NCI-H1105 (cell line): ENCODE measurements at regions not wholly inside any gene's neighbourhood (a gene's known extent, or its start where the extent isn't known, plus 50 kb on each side); places are given as distances from the start of the nearest gene placed in this dataset.
"Not testable (repeated sequence)": the region's sequence is repeated elsewhere in the genome, so short reads cannot be mapped to it uniquely, and the experiment has no call there.

Experiments used
- DNase-seq: peaks from one replicate; lab custom pipeline; 2025; lab: John Stamatoyannopoulos, UW

DNA sequence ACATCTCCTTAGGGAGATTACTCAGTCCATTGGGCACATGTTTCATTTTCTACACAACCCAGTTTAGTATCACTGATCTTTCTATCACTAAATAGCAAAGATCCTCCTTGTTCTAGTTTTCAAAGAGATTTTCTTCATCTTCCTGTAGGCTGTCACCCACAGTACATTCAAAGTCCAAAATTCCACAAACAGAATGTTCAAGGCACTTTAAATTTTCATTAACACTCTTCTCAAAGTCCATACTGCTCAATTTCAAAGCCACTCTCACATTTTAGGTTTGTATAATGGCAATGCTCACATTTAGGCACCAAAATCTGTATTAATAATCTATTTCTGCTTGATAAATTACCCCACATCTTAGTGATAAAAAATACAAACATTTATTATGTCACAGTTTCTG lies 152.8 kb downstream of the FSIP2 start:
- no peak for DNase-seq

DNA sequence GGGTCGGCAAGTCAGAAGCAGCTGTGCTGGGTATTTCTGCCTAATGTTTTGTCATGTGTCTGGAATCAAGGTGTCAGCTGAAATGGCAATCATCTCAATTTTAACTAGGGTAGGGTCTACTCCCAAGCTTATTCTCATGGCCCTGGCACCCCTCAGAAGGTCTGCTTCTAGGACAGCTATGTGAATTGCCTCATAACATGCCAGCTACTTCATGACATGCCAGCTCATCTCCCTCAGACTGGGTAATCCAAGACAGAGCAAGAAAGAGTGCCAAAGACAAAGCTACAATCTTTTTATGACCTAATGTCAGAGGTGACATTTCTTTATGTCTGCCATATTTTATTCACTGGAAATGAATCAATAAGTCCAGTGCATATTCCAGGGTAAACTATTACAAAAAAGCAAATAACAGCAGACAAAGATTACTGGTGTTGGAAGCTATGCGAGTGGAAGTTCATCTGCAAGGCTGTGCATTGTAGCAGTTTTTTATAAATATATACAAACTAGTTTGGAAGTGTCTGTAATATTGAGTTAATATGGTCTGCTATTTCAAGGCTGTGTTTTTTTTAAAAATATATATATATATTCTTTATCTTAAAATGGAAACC lies 153.3 kb downstream of the FSIP2 start:
- DNase-seq: no peak

DNA sequence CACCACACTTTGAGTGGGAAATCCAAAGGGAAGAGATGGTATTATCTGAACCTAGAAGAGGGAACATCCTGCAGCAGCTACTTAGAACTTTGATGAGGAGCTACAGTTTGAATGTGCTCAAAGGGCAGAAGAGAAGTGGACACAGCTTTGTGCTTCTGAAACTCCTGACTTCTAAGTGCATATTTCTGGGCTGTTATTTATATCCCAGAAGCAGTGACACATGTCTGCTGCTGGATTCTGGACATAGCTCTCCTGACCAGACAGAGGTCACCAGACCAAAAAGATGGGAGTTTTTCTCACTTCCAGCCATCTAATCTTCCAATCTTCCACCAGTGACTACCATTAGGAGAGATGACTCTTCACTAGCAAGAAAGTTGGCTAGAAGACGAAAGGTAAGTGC lies 153.9 kb downstream of the FSIP2 start:
- DNase-seq: no peak

DNA sequence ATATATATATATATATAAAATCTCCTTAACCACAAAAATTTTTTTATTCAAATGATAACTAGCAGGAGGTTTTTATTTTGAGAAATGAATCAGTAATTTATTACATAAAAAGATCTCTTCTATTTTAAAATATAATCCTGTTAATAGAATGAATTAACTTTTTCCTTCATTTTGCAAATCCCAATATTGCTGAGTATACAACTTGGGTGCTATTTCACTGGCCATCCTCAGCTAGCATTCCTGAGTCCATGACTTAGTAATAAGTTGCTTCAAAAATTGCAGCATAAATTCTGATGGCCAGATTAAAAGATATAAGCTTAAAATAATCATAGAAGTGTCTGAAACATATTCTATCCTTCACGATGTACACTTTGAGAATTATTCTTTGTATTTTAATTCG lies 155.6 kb downstream of the FSIP2 start:
- DNase-seq: no peak

DNA sequence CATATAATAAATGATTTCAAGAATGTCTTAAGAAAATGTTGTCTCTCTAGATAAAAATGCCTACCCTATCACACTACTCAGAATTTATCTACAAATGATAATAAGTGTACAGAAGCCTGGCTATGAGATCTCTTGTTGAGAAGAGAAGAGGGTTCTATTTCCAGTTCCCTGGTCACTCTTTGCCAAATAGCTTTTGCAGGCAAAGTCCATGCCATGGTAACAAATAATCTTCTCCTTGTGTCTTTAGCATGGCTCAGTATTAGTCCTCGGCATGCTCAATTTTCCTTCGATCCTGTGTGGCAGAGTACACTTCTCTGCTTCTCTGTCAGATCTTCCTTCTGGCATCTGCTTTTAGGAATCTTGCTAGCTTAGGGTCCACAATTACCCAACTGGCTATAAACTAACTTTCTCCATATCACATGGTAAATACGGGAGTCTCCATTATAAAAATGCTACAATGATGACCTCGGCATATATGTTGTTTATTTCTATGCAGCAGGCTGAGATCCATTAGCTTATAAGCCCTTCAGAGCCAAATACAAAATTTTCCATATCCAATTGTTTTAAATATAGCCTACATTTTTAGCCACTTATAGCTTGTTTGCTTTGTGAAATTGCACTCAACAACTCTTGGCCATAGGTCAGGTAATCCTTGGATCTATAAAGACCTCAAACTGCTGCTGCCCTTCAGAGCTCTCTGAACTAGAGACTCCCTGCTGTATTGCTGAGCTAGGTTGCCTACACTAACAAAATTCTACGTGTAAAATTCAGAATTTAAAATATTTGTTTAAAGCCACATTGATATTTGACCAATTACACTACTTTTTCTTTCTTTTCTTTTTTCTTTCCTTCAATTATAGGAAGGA lies 157.5 kb downstream of the FSIP2 start:
- DNase-seq: no peak

DNA sequence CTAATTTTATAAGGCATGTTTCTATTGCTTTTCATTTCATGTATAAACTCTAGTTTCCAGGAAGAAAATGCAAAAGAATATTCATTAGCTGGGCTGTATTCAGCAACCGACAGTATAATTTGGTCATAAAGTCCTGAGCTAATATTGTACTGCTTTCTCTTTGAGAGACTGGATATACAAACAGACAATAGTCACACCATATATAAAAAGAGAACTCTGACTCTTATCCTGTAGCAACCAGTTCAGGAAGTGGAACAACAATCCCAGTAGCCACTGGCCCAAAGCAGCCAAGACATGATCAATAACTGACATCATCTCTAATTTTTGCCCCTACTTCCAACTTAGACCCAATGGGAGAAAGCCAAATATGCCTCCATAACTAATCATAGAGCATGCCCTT lies 160.8 kb downstream of the FSIP2 start:
- DNase-seq: no peak

DNA sequence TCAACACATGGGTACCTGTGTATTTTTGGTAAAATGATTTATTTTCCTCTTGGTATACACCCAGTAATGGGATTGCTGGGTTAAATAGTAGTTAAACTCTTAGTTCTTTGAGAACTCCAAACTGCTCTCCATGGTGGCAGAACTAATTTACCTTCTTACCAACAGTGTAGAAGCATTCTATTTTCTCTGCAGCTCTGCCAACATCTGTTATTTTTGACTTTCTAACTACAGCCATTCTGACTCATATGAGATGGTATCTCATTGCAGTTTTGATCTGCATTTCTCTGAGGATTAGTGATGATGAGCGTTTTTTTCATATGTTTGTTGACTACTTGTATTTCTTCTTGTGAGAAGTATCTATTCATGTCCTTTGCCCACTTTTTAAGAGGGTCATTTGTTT lies 180.6 kb downstream of the FSIP2 start:
- DNase-seq: no peak

DNA sequence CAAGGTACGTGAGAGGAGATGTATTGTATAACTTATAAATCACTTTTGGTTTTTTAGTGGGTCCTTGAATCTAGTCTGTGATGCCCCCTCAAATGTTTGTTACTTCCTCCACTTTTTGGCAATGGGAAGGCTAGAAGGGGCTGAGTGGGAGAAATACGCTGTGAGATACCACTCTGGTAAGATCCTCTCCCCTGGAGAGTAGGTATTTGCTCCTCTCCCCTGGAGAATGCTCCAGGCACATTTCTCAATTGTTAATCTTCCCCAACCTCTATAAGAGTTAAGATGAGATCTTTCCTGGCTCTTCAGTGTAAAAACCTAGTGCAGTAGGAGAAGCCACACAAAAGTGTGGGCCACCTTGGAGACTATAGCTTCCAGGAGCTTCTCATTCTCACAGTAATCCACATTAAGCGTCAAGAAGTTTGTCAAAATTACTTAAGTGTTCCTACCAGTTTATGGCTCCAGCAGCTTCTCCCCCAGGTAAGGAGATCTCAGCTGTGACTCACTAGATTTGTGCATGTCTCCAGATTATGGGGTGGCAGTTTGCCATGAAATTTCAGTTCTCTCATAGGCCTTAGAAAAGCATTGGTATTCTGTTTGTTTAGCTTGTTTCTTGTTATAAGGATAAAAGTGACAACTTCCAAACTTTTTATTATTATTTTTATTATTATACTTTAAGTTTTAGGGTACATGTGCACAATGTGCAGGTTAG lies 182.6 kb downstream of the FSIP2 start:
- no peak for DNase-seq

DNA sequence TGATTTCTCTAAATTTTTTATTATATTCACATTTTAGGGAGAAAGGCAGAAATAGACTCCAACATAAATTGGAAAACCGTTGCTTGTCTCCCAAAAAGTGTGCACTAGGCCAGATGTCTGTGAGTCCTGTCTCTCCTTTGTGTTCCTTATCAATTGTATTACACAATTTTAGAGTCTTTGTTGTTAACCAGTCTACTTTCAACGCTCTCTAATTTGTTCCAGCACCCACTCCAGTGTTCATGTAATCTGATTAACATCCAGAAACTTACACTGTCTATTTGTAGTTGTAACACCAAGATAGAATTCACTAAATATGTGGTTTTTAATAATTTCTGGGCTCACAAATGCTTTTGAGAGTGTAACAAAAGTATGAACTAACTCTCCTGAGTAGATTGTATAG lies 195.6 kb downstream of the FSIP2 start:
- no peak for DNase-seq

DNA sequence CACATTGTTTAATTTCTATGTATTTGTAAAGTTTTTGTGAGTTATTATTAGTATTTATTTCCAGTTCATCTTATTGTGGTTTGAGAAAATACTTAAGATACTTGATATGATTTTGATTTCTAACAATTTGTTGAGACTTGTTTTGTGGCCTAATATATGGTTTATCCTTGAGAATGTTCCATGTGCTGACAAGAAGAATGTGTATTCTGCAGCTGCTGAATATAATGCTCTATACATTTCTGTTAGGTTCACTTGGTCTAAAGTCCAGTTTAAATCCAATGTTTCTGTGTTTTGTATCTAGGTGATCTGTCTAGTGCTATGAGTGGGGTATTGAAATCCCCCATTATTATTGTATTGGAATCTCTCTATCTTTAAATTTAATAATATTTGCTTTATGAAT lies 201.3 kb downstream of the FSIP2 start:
- no peak for DNase-seq

DNA sequence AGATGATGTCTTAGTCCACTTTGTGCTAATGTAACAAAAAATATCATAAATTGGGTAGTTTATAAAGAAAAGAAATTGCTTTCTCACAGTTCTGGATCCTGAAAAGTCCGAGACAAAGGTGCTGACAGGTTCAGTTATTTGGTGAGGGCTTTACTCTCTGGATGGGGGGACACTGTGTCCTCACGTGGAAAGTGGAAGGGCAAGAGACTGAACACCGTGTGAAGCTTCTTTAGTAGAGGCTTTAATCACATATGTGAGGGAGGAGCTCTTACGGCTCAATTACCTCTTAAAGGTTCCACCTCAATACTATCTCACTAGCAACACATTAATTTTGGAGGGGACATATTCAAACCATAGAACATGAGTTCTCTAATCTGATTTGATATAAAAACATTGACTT lies 204.3 kb downstream of the FSIP2 start:
- no peak for DNase-seq

DNA sequence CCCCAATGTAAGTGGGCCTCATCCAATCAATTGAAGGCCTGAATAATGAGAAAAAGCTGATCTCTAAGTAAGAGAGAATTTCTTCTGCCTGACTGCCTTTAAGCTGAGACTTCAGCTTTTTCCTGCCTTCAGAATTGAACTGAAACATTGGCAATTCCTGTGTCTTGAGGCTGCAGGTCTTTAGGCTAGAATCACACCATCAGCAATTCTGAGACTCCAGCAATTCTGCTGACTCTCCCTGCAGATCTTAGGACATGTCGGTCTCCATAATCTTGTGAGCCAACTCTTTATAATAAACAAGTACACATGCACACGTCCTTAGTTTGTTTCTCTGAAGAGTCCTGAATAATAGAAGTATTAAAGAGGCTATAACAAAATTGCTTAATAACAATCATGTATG lies 209.1 kb downstream of the FSIP2 start:
- DNase-seq: no peak

DNA sequence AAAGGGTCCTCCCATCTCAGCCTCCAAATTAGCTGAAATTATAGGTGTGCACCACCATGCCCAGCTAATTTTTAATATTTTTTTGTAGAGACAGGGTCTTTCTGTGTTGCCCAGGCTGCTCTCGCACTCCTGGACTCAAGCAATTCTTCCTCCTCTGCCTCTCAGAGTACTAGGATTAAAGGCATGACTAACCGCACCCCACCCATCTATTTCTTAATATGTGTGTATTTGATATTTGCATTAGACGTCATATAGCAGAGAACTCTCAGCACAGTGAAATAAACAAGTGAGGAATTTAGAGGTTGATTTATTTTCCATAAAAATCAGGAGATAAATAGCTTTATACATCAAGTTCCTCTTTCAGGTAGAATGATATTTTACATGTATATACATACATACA lies 213.5 kb downstream of the FSIP2 start:
- DNase-seq: no peak

DNA sequence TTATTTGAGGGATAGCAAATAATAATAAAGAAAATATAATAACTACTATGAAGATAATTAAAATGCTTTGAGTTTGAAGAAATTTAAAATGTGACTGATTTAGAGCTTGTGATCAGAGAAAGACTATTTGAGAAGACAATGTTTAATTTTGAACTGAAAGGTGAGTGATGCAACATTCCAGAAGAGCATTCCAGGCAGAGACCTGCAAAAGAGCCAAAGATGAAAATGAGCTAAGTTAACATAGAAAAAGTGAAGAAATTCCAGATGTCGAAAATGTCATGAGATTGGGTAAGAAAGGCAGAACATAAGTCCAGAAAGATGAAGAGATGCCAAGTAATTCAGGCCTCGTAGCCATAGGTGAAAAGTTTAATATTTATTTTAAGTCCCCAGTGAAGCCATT lies 215.8 kb downstream of the FSIP2 start:
- DNase-seq: no peak

DNA sequence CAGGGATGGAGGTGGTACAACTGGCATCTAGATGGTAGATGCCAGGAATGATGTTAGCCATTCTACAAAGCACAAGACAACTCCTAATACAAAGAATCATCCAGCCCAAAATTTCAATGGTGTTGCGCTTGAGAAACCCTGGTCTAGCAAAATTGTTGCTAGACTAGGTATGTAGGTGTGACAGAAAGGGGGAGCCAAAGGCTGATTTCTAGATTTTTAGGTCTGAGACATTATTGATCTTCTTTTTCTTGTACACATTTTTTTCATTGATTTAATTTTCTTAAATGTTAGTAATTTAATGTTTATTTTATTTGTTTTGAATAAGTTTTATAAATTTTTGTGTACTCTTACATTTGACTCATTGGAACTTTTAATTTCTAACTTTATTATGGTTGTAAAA lies 216.4 kb downstream of the FSIP2 start:
- DNase-seq: no peak

DNA sequence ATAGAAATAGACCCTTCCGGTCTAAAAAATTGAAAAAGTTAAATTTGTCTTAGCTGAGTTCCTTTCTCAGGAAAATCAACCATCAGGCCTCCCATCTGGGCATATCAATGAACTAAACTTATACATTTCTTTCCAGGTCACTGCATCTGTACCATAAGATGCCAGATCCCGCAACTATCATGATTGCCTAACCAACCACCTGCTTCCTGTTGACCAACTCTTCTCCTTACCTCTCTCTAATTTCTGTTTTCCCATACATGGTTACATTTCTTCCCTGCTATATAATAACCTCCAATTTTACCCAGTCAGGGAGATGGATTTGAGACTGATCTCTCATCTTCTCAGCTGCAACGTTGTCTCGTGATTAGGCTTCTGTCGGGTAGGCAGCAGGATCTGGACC lies 228.7 kb downstream of the FSIP2 start:
- no peak for DNase-seq

DNA sequence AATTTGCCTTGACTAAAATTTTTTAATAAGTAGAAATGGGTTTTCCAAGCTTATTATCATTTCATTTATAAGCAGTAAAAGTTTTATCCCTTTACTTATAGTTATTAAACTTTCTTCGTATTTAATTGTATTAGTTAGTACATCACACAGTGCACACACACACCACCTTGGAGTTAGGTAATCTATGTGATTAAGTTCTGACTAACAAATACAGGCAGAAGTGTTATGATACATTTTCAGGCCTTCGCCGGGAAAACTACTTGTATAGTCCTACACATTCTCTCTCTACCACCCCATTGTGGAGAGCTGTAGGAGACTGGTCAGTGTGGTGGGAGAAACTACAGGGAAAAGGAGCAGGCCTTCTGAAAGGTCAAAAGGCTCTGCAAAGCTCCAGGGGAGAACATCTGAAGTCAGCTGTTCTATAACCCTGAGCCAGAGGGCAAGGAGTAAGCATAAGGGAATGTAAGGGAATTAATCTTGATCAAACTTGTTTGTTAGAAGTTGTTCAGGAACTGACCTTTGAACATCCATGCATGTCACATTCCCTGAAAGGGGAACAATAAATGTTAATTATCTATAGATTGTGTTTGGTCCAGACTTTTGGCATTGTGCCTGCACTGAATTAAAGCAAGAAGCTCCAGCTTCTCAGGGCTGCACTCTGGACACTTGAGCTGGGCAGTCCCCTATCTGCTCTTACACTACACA lies 231.7 kb downstream of the FSIP2 start:
- DNase-seq: no peak

DNA sequence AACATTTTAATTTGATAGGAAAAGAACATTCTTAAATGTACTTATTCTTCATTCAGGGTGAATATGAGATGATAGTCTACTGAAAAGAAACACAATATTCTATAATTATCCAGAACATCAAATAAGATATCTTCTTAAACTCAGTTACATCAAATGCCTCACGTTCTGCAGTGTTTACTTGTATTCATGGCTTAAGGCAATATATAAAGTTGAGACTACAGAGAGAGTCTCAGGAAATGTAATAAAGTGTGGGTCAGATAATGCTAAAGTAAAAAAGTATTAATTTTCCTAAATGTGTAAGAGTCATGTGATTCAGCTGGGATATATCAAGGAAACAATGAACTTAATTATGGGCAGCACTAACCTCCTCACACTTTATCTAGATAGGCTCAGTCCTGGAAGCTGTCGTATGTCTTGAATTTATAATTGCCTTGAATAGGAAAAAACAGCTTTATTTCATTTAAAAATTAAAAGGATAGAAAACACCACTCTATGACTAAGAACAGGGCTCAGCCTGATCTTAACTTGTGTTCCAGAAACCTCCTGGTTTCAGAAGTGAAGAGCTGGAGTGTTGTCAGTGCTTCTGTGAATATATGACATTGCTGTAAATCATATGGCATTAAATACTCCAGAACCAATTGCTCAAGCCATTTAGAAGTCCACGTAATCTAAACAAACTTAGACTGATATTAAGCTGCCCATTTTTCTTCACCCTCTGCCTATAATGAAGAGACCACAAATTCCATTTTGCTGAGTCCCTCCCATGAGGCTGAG lies 240.2 kb downstream of the FSIP2 start:
- DNase-seq: no peak

DNA sequence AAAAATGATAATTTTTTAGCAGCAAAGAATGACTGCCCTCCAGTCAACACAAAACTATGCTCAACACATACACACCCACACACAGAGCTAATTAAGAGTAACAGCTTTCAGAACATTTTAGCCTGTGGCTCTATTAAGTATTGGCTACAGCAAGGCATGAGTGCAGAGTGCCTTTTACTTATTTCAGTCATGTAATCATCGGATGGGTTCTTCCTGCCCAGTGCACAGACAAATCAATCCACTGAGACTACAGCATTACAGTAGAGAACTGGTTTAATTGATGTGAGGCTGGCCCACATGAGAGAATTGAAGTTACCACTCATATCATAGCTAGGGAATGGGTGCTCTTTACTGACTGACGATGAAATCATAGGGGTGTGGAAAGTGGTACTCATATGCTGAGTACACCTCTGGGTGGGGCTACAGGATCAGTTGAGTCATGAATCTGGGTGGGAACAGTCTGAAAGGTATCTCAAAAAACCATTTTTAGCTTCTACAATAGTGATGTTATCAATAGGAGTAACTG lies 241.0 kb downstream of the FSIP2 start:
- no peak for DNase-seq

DNA sequence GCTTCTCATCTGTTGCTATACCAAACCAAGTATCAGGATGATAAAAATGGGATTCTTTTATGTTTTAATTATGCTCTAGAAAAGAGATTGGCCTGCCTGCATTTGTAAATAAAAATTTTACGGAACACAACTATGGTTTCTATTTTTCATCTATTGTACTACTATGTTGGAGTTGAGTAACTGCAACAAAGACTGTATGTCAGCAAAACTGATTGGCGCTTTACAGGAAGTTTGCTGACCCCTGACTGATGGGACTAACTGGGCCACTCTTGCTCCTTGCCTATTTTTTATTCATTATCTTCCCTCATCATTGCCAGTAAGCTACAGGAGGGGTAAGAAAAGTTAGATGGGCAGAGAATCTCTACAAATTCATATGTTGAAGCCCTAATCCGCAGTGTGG lies 242.3 kb downstream of the FSIP2 start:
- no peak for DNase-seq

DNA sequence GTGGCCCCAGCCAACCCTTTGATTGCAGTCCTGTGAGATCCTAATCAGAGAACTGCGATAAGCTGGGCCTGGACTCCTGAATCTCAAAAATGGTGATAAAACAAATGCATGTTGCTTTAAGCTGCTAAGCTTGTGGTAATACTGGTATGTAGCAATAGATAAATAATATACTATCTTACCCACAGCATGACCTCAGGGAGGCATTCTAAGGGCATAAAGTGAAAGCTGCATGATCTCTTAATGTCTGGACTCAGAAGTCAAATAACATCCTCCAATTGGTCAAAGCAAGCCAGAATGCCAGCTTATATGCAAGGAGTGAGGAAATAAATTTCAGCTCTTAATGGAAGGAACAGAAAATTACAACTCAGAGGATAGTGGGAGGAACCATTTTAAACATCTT lies 246.1 kb downstream of the FSIP2 start:
- no peak for DNase-seq

DNA sequence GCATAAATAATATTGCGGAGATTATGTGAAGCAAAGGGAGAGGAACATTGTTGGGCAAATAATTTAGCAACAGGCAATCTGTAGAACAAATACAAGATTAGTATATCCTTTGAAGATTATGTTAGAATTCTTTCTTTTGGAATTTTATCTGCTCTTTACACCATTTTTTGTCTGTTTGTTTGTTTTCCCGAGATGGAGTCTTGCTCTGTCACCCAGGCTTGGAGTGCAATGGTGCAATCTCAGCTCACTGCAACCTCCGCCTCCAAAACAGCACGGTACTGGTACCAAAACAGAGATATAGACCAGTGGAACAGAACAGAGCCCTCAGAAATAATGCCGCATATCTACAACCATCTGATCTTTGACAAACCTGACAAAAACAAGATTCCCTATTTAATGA lies 250.3 kb downstream of the FSIP2 start:
- not testable (repeated sequence) for DNase-seq
